MM.1S (cell line): ENCODE measurements at regions not wholly inside any gene's neighbourhood (a gene's known extent, or its start where the extent isn't known, plus 50 kb on each side); places are given as distances from the start of the nearest gene placed in this dataset.

ENCODE experiments used
- CTCF ChIP-seq: fragments of 300-600 bp; sonication (generic); IDR thresholded peaks from 2 replicates; pipeline ENCODE4 v1.5.1; 2016; ENCODE audit warnings: antibody characterized with exemption, low read length, mixed read lengths
- EZH2 ChIP-seq: fragments of 300-600 bp; sonication (generic); optimal IDR thresholded peaks from 2 replicates; pipeline ENCODE3; 2017; ENCODE audit warnings: low read depth, mild to moderate bottlenecking, antibody characterized with exemption, low read length, mixed read lengths
- EZH2phosphoT487 ChIP-seq: fragments of 300-600 bp; sonication (generic); IDR thresholded peaks from 2 replicates; pipeline ENCODE4 v1.6.1; 2018; ENCODE audit warnings: antibody characterized with exemption, low read length

GRCh38 chr3:115401851-115402501 lies 221.3 kb upstream of the GAP43 start:
- no peak for TF ChIP-seq EZH2phosphoT487
- TF ChIP-seq CTCF: no peak
- no peak for TF ChIP-seq EZH2
